ENCODE measurements at regions not wholly inside any gene's neighbourhood (a gene's known extent, or its start where the extent isn't known, plus 50 kb on each side); places are given as distances from the start of the nearest gene placed in this dataset.

GRCh38 chr13:44155422-44156293 lies 218.0 kb upstream of the SERP2 start:
- Mint-ChIP-seq H3K27ac (no peak overlapping the region), H3K4me1 (no peaks in the 10 kb centered on the region), H3K4me3 (no peak overlapping the region), H3K36me3 (no peaks in the 10 kb centered on the region), H3K9me3 (no peaks in the 10 kb centered on the region), H3K27me3 (peaks cover 10% of the 10 kb centered on the region)
- no peak for DNase-seq
- CTCF ChIA-PET = no interaction called here

GRCh38 chr13:44156294-44156658 lies 217.3 kb upstream of the SERP2 start:
- H3K4me3 Mint-ChIP-seq = no peak overlapping the region
- H3K27ac Mint-ChIP-seq = no peak overlapping the region
- CTCF ChIA-PET = no interaction called here
- peaks cover 10% of the 10 kb centered on the region for H3K27me3 Mint-ChIP-seq
- H3K4me1 Mint-ChIP-seq = no peaks in the 10 kb centered on the region
- no peaks in the 10 kb centered on the region for H3K9me3 Mint-ChIP-seq
- no peaks in the 10 kb centered on the region for H3K36me3 Mint-ChIP-seq
- DNase-seq = no peak

GRCh38 chr13:44157606-44158005 lies 216.0 kb upstream of the SERP2 start:
- CTCF ChIA-PET = no interaction called here
- DNase-seq = no peak
- H3K9me3 Mint-ChIP-seq = no peaks in the 10 kb centered on the region
- H3K27me3 Mint-ChIP-seq = peaks cover 6% of the 10 kb centered on the region
- no peak overlapping the region for H3K27ac Mint-ChIP-seq
- no peak overlapping the region for H3K4me3 Mint-ChIP-seq
- no peaks in the 10 kb centered on the region for H3K4me1 Mint-ChIP-seq
- H3K36me3 Mint-ChIP-seq = no peaks in the 10 kb centered on the region

GRCh38 chr13:44158098-44158521 lies 215.5 kb upstream of the SERP2 start:
- H3K36me3 Mint-ChIP-seq = no peaks in the 10 kb centered on the region
- no peaks in the 10 kb centered on the region for H3K9me3 Mint-ChIP-seq
- H3K27me3 Mint-ChIP-seq = peaks cover 6% of the 10 kb centered on the region
- no peak overlapping the region for H3K4me3 Mint-ChIP-seq
- no peaks in the 10 kb centered on the region for H3K4me1 Mint-ChIP-seq
- CTCF ChIA-PET = no interaction called here
- no peak for DNase-seq
- H3K27ac Mint-ChIP-seq = no peak overlapping the region

- Mint-ChIP-seq H3K4me1 (no peaks in the 10 kb centered on the region), H3K27ac (no peak overlapping the region)
- CTCF ChIA-PET = no interaction called here
Measured at GRCh38 chr13:44158881-44159632, 214.6 kb upstream of the SERP2 start.

GRCh38 chr13:44159633-44160279 lies 213.9 kb upstream of the SERP2 start:
- CTCF ChIA-PET = no interaction called here

More at GRCh38 chr13:44158881-44159632, 214.6 kb upstream of the SERP2 start:
- Mint-ChIP-seq H3K4me3 (no peak overlapping the region), H3K36me3 (no peaks in the 10 kb centered on the region), H3K27me3 (peaks cover 6% of the 10 kb centered on the region), H3K9me3 (no peaks in the 10 kb centered on the region)
- no peak for DNase-seq

GRCh38 chr13:44160591-44161191 lies 212.9 kb upstream of the SERP2 start:
- H3K27me3 Mint-ChIP-seq = peaks cover 3% of the 10 kb centered on the region
- H3K36me3 Mint-ChIP-seq = no peaks in the 10 kb centered on the region
- H3K4me3 Mint-ChIP-seq = no peak overlapping the region
- CTCF ChIA-PET = no interaction called here
- H3K27ac Mint-ChIP-seq = no peak overlapping the region
- no peaks in the 10 kb centered on the region for H3K4me1 Mint-ChIP-seq
- DNase-seq = no peak
- H3K9me3 Mint-ChIP-seq = no peaks in the 10 kb centered on the region

More at GRCh38 chr13:44159633-44160279, 213.9 kb upstream of the SERP2 start:
- Mint-ChIP-seq H3K9me3 (no peaks in the 10 kb centered on the region), H3K4me1 (no peaks in the 10 kb centered on the region), H3K4me3 (no peak overlapping the region), H3K27ac (no peak overlapping the region), H3K27me3 (peaks cover 6% of the 10 kb centered on the region), H3K36me3 (no peaks in the 10 kb centered on the region)
- no peak for DNase-seq

GRCh38 chr13:44163108-44163507 lies 210.5 kb upstream of the SERP2 start:
- no peaks in the 10 kb centered on the region for H3K4me1 Mint-ChIP-seq
- no peak overlapping the region for H3K27ac Mint-ChIP-seq
- H3K9me3 Mint-ChIP-seq = no peaks in the 10 kb centered on the region
- H3K36me3 Mint-ChIP-seq = no peaks in the 10 kb centered on the region
- no peak overlapping the region for H3K4me3 Mint-ChIP-seq
- no peaks in the 10 kb centered on the region for H3K27me3 Mint-ChIP-seq
- no peak for DNase-seq
- CTCF ChIA-PET = no interaction called here

GRCh38 chr13:44165221-44165888 lies 208.3 kb upstream of the SERP2 start:
- DNase-seq = no peak
- Mint-ChIP-seq H3K4me1 (no peaks in the 10 kb centered on the region), H3K27ac (no peak overlapping the region), H3K9me3 (no peaks in the 10 kb centered on the region), H3K36me3 (no peaks in the 10 kb centered on the region), H3K27me3 (peaks cover 10% of the 10 kb centered on the region), H3K4me3 (no peak overlapping the region)
- CTCF ChIA-PET = no interaction called here

GRCh38 chr13:44165889-44166496 lies 207.6 kb upstream of the SERP2 start:
- DNase-seq = no peak
- no peaks in the 10 kb centered on the region for H3K9me3 Mint-ChIP-seq
- H3K4me3 Mint-ChIP-seq = no peak overlapping the region
- no peaks in the 10 kb centered on the region for H3K4me1 Mint-ChIP-seq
- peaks cover 10% of the 10 kb centered on the region for H3K27me3 Mint-ChIP-seq
- H3K36me3 Mint-ChIP-seq = no peaks in the 10 kb centered on the region
- no peak overlapping the region for H3K27ac Mint-ChIP-seq
- CTCF ChIA-PET = no interaction called here

GRCh38 chr13:44169018-44169911 lies 204.4 kb upstream of the SERP2 start:
- H3K36me3 Mint-ChIP-seq = no peaks in the 10 kb centered on the region

GRCh38 chr13:44170731-44171130 lies 202.9 kb upstream of the SERP2 start:
- no peak overlapping the region for H3K4me3 Mint-ChIP-seq
- no peak for DNase-seq
- H3K36me3 Mint-ChIP-seq = no peaks in the 10 kb centered on the region
- no peaks in the 10 kb centered on the region for H3K4me1 Mint-ChIP-seq
- no peak overlapping the region for H3K27ac Mint-ChIP-seq
- peaks cover 10% of the 10 kb centered on the region for H3K27me3 Mint-ChIP-seq
- CTCF ChIA-PET = no interaction called here
- H3K9me3 Mint-ChIP-seq = no peaks in the 10 kb centered on the region

More at GRCh38 chr13:44169018-44169911, 204.4 kb upstream of the SERP2 start:
- Mint-ChIP-seq H3K27me3 (peaks cover 10% of the 10 kb centered on the region), H3K9me3 (no peaks in the 10 kb centered on the region), H3K4me3 (no peak overlapping the region), H3K4me1 (no peaks in the 10 kb centered on the region), H3K27ac (no peak overlapping the region)
- DNase-seq = no peak
- CTCF ChIA-PET = no interaction called here

GRCh38 chr13:44171156-44171555 lies 202.5 kb upstream of the SERP2 start:
- no peaks in the 10 kb centered on the region for H3K4me1 Mint-ChIP-seq
- H3K4me3 Mint-ChIP-seq = no peak overlapping the region
- no peaks in the 10 kb centered on the region for H3K9me3 Mint-ChIP-seq
- DNase-seq = no peak
- CTCF ChIA-PET = no interaction called here
- no peaks in the 10 kb centered on the region for H3K36me3 Mint-ChIP-seq
- no peak overlapping the region for H3K27ac Mint-ChIP-seq
- H3K27me3 Mint-ChIP-seq = peaks cover 10% of the 10 kb centered on the region

Measured in activated naive CD4-positive, alpha-beta T cell treated with anti-CD3 and anti-CD28 coated beads, Interleukin-2, amount 10 ng/mL, durations not matched to agents 7 days and 5 days (primary cell).